ENCODE measurements at regions not wholly inside any gene's neighbourhood (a gene's known extent, or its start where the extent isn't known, plus 50 kb on each side); places are given as distances from the start of the nearest gene placed in this dataset.

DNA sequence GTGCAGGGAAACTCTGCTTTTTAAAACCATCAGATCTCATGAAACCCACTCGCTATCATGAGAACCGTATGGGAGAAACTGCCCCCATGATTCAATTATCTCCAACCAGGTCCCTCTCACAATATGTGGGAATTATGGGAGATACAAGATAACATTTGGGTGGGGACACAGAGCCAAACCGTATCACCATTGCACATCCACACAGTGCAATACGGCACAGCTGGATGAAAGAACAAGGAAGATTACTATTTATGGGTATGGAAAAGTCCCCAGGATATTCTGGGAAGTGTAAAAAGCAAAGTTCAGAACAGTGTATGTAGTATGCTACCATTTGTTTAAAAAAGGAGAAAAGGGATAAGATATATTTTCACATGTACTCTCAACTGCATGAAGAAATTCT lies 290.1 kb downstream of the PIK3C3 start:
- H3K27me3 Mint-ChIP-seq (ENCODE audit: insufficient read depth, unreplicated experiment), result no peaks in the 10 kb centered on the region
- intact Hi-C loops (cut with micrococcal nuclease), result no loop called here
- no peaks in the 10 kb centered on the region for H3K36me3 Mint-ChIP-seq (ENCODE audit: insufficient read depth, unreplicated experiment)
- BruUV-seq (replicated peaks), result no TSS peak
- DNase-seq (ENCODE audit: unreplicated experiment), result no peak
- no peaks in the 10 kb centered on the region for H3K4me1 Mint-ChIP-seq (ENCODE audit: insufficient read depth, unreplicated experiment)
- POLR2A ChIA-PET, result no interaction called here
- H3K9me3 Mint-ChIP-seq (ENCODE audit: unreplicated experiment), result no peaks in the 10 kb centered on the region
- no peak overlapping the region for H3K4me3 Mint-ChIP-seq (ENCODE audit: unreplicated experiment)
- CTCF ChIA-PET, result interaction anchor here (0.9 kb wide), 1 partner anchor 9 kb away, joined by 3 read pairs; no protein-coding TSS in a partner anchor
- no peak overlapping the region for H3K27ac Mint-ChIP-seq (ENCODE audit: low read depth, unreplicated experiment)
- TF ChIP-seq, protein P1, sequence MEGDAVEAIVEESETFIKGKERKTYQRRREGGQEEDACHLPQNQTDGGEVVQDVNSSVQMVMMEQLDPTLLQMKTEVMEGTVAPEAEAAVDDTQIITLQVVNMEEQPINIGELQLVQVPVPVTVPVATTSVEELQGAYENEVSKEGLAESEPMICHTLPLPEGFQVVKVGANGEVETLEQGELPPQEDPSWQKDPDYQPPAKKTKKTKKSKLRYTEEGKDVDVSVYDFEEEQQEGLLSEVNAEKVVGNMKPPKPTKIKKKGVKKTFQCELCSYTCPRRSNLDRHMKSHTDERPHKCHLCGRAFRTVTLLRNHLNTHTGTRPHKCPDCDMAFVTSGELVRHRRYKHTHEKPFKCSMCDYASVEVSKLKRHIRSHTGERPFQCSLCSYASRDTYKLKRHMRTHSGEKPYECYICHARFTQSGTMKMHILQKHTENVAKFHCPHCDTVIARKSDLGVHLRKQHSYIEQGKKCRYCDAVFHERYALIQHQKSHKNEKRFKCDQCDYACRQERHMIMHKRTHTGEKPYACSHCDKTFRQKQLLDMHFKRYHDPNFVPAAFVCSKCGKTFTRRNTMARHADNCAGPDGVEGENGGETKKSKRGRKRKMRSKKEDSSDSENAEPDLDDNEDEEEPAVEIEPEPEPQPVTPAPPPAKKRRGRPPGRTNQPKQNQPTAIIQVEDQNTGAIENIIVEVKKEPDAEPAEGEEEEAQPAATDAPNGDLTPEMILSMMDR (IDR thresholded peaks at IDR 0.05; ENCODE audit: unreplicated experiment), result no peak

DNA sequence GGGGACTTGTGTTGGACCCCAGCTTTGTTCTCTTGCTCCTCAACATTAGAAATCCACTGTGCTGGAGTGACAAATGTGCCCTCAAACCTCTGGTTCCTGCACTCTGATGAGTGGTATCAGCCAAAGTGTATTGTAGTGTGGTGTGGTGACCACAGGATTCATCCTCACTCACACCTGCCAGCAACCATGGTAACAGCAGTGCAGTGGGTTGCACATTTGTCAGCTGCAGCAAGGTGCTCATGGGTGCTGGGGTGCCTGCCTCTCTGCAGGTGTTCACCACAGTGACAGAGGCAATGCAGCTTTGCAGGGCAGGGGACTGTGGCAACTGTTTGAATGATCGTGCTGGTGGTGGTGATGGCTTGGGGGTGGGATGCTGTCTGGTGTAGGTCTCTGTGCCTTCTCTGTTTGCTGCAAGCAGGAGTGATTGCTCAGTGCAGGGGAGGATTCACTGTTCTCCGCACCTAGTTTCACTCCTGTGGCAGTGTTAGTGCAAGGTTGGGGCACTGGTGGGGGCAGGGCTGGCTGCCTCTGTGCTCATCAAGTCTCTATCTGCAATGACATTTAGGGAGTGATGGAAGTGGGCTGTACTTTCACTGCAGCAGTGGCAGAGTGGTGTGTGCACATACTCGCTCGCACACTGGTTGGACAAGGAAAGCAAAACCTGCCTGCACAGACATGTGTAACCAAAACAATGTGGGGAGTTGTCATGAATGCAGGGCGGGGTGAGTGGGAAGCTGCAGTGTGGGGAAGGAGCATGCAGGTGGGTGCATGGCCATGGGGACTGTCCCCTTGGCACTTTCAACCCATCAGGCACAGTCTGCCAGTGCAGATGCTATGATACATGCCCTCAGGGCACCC lies 301.1 kb downstream of the PIK3C3 start:
- Mint-ChIP-seq H3K4me1 (ENCODE audit: insufficient read depth, unreplicated experiment) (no peaks in the 10 kb centered on the region), H3K27ac (ENCODE audit: low read depth, unreplicated experiment) (no peak overlapping the region), H3K27me3 (ENCODE audit: insufficient read depth, unreplicated experiment) (no peaks in the 10 kb centered on the region), H3K36me3 (ENCODE audit: insufficient read depth, unreplicated experiment) (no peaks in the 10 kb centered on the region), H3K4me3 (ENCODE audit: unreplicated experiment) (no peak overlapping the region), H3K9me3 (ENCODE audit: unreplicated experiment) (no peaks in the 10 kb centered on the region)
- intact Hi-C loops (cut with micrococcal nuclease), result no loop called here
- ChIA-PET CTCF (interaction anchor here (0.6 kb wide), 1 partner anchor 1161 kb away, joined by 3 read pairs; no protein-coding TSS in a partner anchor), POLR2A (no interaction called here)
- DNase-seq (ENCODE audit: unreplicated experiment), result peak; percentile 11
- BruUV-seq (replicated peaks), result no TSS peak
- TF ChIP-seq, protein P1 (IDR thresholded peaks at IDR 0.05; ENCODE audit: unreplicated experiment), result no peak

DNA sequence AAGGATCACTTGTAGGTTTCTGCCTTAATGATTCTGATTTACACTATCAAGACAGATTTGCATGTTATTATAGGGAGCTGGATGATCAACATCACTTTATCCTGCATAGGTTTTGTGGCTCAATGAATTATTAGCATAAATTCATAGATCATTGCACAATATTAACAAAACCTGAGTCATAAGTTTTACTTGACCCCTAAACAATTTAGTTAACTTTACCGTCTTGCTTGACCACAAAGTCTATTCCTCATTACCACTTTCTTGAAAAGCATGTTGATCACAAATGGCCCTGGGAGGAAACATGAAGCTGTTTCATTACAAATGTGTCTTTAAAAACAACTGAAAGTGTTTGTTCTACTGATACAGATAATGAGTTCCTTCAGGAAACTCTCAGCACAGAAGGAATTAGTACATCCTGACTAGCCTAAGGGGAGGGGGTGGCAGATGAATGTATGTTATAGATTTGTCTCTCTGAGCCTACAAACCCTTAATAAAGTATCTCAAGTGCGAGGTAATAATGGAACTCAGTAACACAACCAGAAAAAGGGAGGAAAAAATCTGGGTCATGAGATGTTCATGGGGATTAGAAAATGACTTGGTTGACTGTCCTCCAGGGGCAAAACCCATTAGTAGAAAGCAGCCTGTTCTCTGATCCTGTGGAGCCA lies 303.4 kb downstream of the PIK3C3 start:
- BruUV-seq (replicated peaks), result no TSS peak
- H3K27ac Mint-ChIP-seq (ENCODE audit: low read depth, unreplicated experiment), result no peak overlapping the region
- no peak for DNase-seq (ENCODE audit: unreplicated experiment)
- no peak overlapping the region for H3K4me3 Mint-ChIP-seq (ENCODE audit: unreplicated experiment)
- no peaks in the 10 kb centered on the region for H3K27me3 Mint-ChIP-seq (ENCODE audit: insufficient read depth, unreplicated experiment)
- POLR2A ChIA-PET, result no interaction called here
- TF ChIP-seq, protein P1 (IDR thresholded peaks at IDR 0.05; ENCODE audit: unreplicated experiment), result no peak
- CTCF ChIA-PET, result interaction anchor here (0.8 kb wide), 1 partner anchor 144 kb away, joined by 3 read pairs; no protein-coding TSS in a partner anchor
- intact Hi-C loops (cut with micrococcal nuclease), result no loop called here
- no peaks in the 10 kb centered on the region for H3K36me3 Mint-ChIP-seq (ENCODE audit: insufficient read depth, unreplicated experiment)
- no peaks in the 10 kb centered on the region for H3K4me1 Mint-ChIP-seq (ENCODE audit: insufficient read depth, unreplicated experiment)
- no peaks in the 10 kb centered on the region for H3K9me3 Mint-ChIP-seq (ENCODE audit: unreplicated experiment)

DNA sequence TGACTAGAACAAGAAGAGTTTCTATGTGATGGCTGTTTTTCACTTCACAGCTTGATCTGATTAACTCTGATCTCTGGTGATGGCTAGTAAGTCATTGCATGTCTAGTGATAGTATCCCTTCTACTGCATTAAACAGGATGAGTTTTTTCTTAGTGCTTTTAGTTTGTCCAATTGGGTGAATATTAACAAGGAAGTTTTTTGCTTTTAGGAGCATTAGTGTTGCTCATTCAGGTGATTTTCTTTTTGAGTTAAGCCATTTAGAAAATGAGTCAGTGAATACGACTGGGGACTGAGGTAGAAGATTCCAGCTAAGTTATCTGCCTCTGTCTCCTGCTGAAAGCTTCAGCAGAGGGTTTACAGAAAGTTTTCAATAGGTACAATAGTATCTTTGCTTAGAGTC lies 306.7 kb downstream of the PIK3C3 start:
- no TSS peak for BruUV-seq (replicated peaks)
- DNase-seq (ENCODE audit: unreplicated experiment), result no peak
- TF ChIP-seq, protein P1 (IDR thresholded peaks at IDR 0.05; ENCODE audit: unreplicated experiment), result no peak
- Mint-ChIP-seq H3K27ac (ENCODE audit: low read depth, unreplicated experiment) (no peak overlapping the region), H3K36me3 (ENCODE audit: insufficient read depth, unreplicated experiment) (no peaks in the 10 kb centered on the region), H3K27me3 (ENCODE audit: insufficient read depth, unreplicated experiment) (no peaks in the 10 kb centered on the region), H3K9me3 (ENCODE audit: unreplicated experiment) (no peaks in the 10 kb centered on the region), H3K4me3 (ENCODE audit: unreplicated experiment) (no peak overlapping the region), H3K4me1 (ENCODE audit: insufficient read depth, unreplicated experiment) (no peaks in the 10 kb centered on the region)
- ChIA-PET CTCF (no interaction called here), POLR2A (no interaction called here)
- intact Hi-C loops (cut with micrococcal nuclease), result no loop called here
